ENCODE measurements at regions not wholly inside any gene's neighbourhood (a gene's known extent, or its start where the extent isn't known, plus 50 kb on each side); places are given as distances from the start of the nearest gene placed in this dataset.

DNA sequence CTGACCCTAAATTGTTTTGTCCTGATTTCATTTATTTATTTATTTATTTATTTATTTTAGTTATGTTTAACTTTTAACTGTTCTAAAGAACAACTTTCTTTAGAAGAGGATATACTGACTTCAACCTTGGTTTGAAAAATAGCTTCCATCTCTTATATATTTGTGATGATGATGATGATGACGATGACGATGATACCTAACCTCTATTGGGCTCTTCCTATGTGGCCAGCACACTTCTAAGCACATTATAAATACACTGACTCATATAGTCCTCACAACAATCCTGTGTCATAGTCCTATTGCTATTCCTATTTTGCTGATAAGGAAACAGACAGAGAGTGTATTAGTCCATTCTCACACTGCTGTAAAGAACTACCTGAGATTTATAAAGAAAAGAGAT lies 162.9 kb upstream of the KIAA1217 start:
- no peaks in the 10 kb centered on the region; the same call in 1 of the 2 replicates for H3K27me3 ChIP-seq (replicated peaks; ENCODE audit: control insufficient read depth, insufficient read depth, low read length)
- TF ChIP-seq, protein P1, sequence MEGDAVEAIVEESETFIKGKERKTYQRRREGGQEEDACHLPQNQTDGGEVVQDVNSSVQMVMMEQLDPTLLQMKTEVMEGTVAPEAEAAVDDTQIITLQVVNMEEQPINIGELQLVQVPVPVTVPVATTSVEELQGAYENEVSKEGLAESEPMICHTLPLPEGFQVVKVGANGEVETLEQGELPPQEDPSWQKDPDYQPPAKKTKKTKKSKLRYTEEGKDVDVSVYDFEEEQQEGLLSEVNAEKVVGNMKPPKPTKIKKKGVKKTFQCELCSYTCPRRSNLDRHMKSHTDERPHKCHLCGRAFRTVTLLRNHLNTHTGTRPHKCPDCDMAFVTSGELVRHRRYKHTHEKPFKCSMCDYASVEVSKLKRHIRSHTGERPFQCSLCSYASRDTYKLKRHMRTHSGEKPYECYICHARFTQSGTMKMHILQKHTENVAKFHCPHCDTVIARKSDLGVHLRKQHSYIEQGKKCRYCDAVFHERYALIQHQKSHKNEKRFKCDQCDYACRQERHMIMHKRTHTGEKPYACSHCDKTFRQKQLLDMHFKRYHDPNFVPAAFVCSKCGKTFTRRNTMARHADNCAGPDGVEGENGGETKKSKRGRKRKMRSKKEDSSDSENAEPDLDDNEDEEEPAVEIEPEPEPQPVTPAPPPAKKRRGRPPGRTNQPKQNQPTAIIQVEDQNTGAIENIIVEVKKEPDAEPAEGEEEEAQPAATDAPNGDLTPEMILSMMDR (IDR thresholded peaks at IDR 0.05; ENCODE audit: insufficient read depth, low read length, poor library complexity, severe bottlenecking), result no peak
- no peak overlapping the region for H3K4me3 ChIP-seq (replicated peaks; ENCODE audit: low read depth, low read length)
- no peak for DNase-seq (ENCODE audit: extremely low read depth, insufficient read length)
- H3K36me3 ChIP-seq (ENCODE audit: control insufficient read depth, insufficient read depth, low read length), result no peaks in the 10 kb centered on the region

DNA sequence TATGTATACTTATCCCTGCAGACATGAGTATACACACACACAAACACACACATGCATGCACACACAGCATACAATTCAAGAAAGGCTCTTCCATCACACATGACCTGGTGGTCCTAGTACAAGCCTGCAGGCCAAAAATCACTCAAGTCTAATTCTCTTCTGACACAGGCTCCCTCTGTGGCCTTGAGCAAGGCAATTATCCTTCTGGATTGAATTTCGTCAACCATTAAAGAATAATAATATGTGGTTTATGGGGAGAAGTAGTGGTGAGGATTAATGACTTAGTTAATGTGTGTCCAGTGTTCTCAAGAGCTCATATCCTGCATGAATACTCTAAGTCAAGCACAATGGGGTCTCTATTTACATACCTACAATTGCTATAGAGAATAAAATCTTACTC lies 161.8 kb upstream of the KIAA1217 start:
- no peak overlapping the region for H3K4me3 ChIP-seq (replicated peaks; ENCODE audit: low read depth, low read length)
- TF ChIP-seq, protein P1 (IDR thresholded peaks at IDR 0.05; ENCODE audit: insufficient read depth, low read length, poor library complexity, severe bottlenecking), result no peak
- no peaks in the 10 kb centered on the region for H3K36me3 ChIP-seq (ENCODE audit: control insufficient read depth, insufficient read depth, low read length)
- DNase-seq (ENCODE audit: extremely low read depth, insufficient read length), result no peak
- no peaks in the 10 kb centered on the region; the same call in 1 of the 2 replicates for H3K27me3 ChIP-seq (replicated peaks; ENCODE audit: control insufficient read depth, insufficient read depth, low read length)

DNA sequence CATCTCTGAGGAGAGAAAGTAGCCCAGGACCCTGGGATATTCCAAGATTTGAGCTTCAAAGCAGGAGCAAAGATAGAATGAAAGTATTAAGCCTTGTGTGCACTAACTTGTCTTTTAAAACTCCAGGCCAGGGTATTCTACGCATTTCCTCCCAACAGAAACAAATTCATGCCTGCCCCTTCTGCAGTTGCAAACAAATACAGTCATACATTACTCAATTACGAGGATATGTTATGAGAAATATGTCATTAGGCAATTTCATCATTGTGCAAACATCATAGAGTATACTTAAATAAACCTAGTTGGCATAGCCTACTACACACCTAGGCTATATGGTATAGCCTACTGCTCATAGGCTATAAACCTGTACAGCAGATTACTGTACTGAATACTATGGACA lies 154.5 kb upstream of the KIAA1217 start:
- TF ChIP-seq, protein P1 (IDR thresholded peaks at IDR 0.05; ENCODE audit: insufficient read depth, low read length, poor library complexity, severe bottlenecking), result no peak

DNA sequence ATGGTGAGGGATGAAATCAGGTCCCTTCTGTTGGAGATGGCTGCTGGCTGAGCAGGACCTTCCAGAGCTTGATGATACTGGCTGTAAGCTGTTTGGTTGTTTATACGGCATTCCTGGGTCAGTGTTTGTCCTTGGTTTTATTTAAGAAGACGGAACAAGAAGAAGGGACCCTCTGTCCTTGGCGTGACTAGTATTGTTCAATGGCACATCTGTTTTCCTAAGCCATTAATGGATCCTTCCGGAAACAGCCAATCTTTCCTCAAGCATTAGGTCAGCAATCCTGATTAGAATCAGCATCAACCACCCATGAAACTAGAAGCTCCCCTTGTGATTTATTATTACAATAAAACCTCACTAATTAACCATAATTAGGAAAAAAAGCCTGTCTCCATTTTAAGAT lies 128.7 kb upstream of the KIAA1217 start:
- no peak for DNase-seq (ENCODE audit: extremely low read depth, insufficient read length)
- TF ChIP-seq, protein P1 (IDR thresholded peaks at IDR 0.05; ENCODE audit: insufficient read depth, low read length, poor library complexity, severe bottlenecking), result no peak
- Histone ChIP-seq H3K27me3 (replicated peaks; ENCODE audit: control insufficient read depth, insufficient read depth, low read length) (no peaks in the 10 kb centered on the region), H3K4me3 (replicated peaks; ENCODE audit: low read depth, low read length) (no peak overlapping the region), H3K36me3 (ENCODE audit: control insufficient read depth, insufficient read depth, low read length) (no peaks in the 10 kb centered on the region)

More for the DNA sequence above, 154.5 kb upstream of the KIAA1217 start:
- no peaks in the 10 kb centered on the region for H3K27me3 ChIP-seq (replicated peaks; ENCODE audit: control insufficient read depth, insufficient read depth, low read length)
- no peak overlapping the region for H3K4me3 ChIP-seq (replicated peaks; ENCODE audit: low read depth, low read length)
- H3K36me3 ChIP-seq (ENCODE audit: control insufficient read depth, insufficient read depth, low read length), result no peaks in the 10 kb centered on the region
- no peak for DNase-seq (ENCODE audit: extremely low read depth, insufficient read length)

DNA sequence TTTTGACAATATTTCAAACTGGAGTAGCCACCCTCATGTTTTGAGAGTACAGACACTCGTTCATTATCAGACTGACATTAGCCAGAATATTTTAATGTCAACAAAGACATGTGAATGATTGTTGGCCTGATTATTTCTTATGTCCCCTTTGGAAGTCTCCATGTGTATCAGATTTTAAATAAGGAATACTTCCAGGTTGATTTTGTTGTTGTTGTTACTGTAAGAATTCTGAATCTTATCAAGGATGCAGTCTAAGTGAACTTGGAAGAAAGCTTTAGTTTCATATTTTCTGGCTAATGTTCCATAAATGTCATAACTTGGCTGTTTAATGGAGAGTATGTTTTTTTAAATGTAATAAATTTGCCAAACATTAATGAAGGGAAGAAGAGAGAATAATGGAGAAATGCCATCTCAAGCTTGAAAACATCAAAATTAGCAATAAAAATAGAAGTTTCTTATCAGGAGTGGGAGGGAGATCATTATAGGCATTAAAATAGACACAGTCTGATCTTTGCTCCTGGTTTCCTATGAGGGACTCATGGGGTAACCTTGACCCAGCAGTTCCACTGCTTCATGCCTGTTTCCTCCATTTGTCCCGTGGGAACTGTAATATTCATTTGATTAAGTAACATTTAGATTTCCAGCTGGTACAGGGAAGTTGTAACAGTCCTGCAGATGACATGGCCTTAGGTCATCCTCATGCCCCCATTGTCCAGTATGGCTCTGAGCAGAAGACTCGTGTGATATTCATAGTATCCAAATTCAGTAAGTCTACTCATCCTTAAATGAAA lies 122.4 kb upstream of the KIAA1217 start:
- no peak for DNase-seq (ENCODE audit: extremely low read depth, insufficient read length)
- H3K27me3 ChIP-seq (replicated peaks; ENCODE audit: control insufficient read depth, insufficient read depth, low read length), result no peaks in the 10 kb centered on the region

More for the DNA sequence above, 122.4 kb upstream of the KIAA1217 start:
- no peaks in the 10 kb centered on the region for H3K36me3 ChIP-seq (ENCODE audit: control insufficient read depth, insufficient read depth, low read length)
- TF ChIP-seq, protein P1 (IDR thresholded peaks at IDR 0.05; ENCODE audit: insufficient read depth, low read length, poor library complexity, severe bottlenecking), result no peak
- H3K4me3 ChIP-seq (replicated peaks; ENCODE audit: low read depth, low read length), result no peak overlapping the region
